ENCODE measurements at regions not wholly inside any gene's neighbourhood (a gene's known extent, or its start where the extent isn't known, plus 50 kb on each side); places are given as distances from the start of the nearest gene placed in this dataset.

GRCh38 chr10:76700241-76700640, 937.4 kb downstream of the KCNMA1 start:
- no peak for FAIRE-seq
- intact Hi-C loops (cut with micrococcal nuclease), result no loop called here
- H4K20me1 ChIP-seq (replicated peaks; ENCODE audit: control insufficient read depth, insufficient read depth, low read length), result no peaks in the 10 kb centered on the region
- no peaks in the 10 kb centered on the region for H3K27me3 ChIP-seq (ENCODE audit: control insufficient read depth in 2 of 2, insufficient read depth in 2 of 2, low read length in 2 of 2)
- no peak for DNase-seq (ENCODE audit: extremely low read depth in 1 of 4, low spot score in 3 of 4)
- no peak overlapping the region for H3K4me2 ChIP-seq (ENCODE audit: insufficient read depth, low read length)
- peaks cover 4% of the 10 kb centered on the region; the same call in 1 of the 2 replicates for H3K9me3 ChIP-seq (replicated peaks; ENCODE audit: control insufficient read depth, insufficient read depth, low read depth, low read length)
- H3K9me1 ChIP-seq (ENCODE audit: control insufficient read depth, insufficient read depth, low read length), result no peaks in the 10 kb centered on the region
- in situ Hi-C loops (cut with MboI), result no loop called here
- CTCF ChIA-PET (ENCODE audit: low intra/inter-chr PET ratio), result no interaction called here
- H3K9ac ChIP-seq (ENCODE audit: insufficient read depth in 1 of 2, low read depth in 2 of 2, low read length in 2 of 2), result no peak overlapping the region
- POLR2A ChIA-PET, result no interaction called here
- no peak for ATAC-seq
- WGBS (ENCODE audit: insufficient coverage, low coverage, missing lambda C conversion rate), result 4% methylated on average over 1 of the region's 1 CpG
- H3K27ac ChIP-seq (ENCODE audit: extremely low read depth, low read depth, low read length), result no peak overlapping the region
- H3K36me3 ChIP-seq (ENCODE audit: control insufficient read depth, insufficient read depth, low read length), result no peaks in the 10 kb centered on the region
- no peaks in the 10 kb centered on the region for H3K4me1 ChIP-seq (replicated peaks in 1 of 2; ENCODE audit: control insufficient read depth in 2 of 2, insufficient read depth in 2 of 2, low read length in 2 of 2)
- H3K4me3 ChIP-seq, result no peak overlapping the region
- BruUV-seq (replicated peaks), result no TSS peak
- H3K79me2 ChIP-seq (ENCODE audit: control insufficient read depth, insufficient read depth, low read length), result no peaks in the 10 kb centered on the region
- no peak overlapping the region for H2AFZ ChIP-seq (ENCODE audit: low read depth, low read length)
- TF ChIP-seq MAFK (IDR thresholded peaks at IDR 0.05; ENCODE audit: low read length) (peak; percentile 77), ZFX (CRISPR knock-in tag; IDR thresholded peaks at IDR 0.05) (no peak), TFE3 (CRISPR knock-in tag; IDR thresholded peaks at IDR 0.05) (no peak), KAT7 (CRISPR knock-in tag; IDR thresholded peaks at IDR 0.05; ENCODE audit: borderline replicate concordance) (no peak), ZBTB11 (CRISPR knock-in tag; IDR thresholded peaks at IDR 0.05) (no peak), ZNF175 (CRISPR knock-in tag; IDR thresholded peaks at IDR 0.05; ENCODE audit: low read depth) (no peak), SMAD1 (IDR thresholded peaks at IDR 0.05; ENCODE audit: low read depth, low read length, partially characterized antibody) (no peak)
- TF ChIP-seq, protein P1, sequence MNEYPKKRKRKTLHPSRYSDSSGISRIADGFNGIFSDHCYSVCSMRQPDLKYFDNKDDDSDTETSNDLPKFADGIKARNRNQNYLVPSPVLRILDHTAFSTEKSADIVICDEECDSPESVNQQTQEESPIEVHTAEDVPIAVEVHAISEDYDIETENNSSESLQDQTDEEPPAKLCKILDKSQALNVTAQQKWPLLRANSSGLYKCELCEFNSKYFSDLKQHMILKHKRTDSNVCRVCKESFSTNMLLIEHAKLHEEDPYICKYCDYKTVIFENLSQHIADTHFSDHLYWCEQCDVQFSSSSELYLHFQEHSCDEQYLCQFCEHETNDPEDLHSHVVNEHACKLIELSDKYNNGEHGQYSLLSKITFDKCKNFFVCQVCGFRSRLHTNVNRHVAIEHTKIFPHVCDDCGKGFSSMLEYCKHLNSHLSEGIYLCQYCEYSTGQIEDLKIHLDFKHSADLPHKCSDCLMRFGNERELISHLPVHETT (CRISPR knock-in tag; conservative IDR thresholded peaks at IDR 0.05 in 1 of 2, IDR thresholded peaks at IDR 0.05 in 1 of 2), result no peak

All from K562 (cell line).